ENCODE measurements at regions not wholly inside any gene's neighbourhood (a gene's known extent, or its start where the extent isn't known, plus 50 kb on each side); places are given as distances from the start of the nearest gene placed in this dataset.

DNA sequence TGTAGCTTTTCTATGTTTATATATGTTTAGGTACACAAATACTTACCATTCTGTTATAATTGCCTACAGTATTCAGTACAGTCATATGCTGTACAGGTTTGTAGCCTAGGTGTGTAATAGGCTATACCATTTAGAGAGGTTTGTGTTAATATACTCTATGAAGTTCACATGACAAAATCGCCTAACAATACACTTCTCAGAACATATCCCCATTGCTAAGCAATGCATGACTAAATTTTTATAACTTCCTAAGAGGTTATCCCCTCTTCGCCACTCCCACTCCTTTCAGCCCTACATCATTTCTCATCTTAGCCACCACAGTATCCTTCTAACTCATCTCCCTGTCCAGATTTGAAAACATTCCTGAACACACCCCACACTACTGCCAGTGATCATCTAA, 83.7 kb upstream of the ZCCHC13 start:
- TF ChIP-seq TAF1 (IDR thresholded peaks at IDR 0.05; ENCODE audit: borderline replicate concordance, insufficient read depth, low read length), result no peak
- TF ChIP-seq POLR2AphosphoS5 (IDR thresholded peaks at IDR 0.05; ENCODE audit: low read depth, low read length), result no peak
- TF ChIP-seq, protein P1, sequence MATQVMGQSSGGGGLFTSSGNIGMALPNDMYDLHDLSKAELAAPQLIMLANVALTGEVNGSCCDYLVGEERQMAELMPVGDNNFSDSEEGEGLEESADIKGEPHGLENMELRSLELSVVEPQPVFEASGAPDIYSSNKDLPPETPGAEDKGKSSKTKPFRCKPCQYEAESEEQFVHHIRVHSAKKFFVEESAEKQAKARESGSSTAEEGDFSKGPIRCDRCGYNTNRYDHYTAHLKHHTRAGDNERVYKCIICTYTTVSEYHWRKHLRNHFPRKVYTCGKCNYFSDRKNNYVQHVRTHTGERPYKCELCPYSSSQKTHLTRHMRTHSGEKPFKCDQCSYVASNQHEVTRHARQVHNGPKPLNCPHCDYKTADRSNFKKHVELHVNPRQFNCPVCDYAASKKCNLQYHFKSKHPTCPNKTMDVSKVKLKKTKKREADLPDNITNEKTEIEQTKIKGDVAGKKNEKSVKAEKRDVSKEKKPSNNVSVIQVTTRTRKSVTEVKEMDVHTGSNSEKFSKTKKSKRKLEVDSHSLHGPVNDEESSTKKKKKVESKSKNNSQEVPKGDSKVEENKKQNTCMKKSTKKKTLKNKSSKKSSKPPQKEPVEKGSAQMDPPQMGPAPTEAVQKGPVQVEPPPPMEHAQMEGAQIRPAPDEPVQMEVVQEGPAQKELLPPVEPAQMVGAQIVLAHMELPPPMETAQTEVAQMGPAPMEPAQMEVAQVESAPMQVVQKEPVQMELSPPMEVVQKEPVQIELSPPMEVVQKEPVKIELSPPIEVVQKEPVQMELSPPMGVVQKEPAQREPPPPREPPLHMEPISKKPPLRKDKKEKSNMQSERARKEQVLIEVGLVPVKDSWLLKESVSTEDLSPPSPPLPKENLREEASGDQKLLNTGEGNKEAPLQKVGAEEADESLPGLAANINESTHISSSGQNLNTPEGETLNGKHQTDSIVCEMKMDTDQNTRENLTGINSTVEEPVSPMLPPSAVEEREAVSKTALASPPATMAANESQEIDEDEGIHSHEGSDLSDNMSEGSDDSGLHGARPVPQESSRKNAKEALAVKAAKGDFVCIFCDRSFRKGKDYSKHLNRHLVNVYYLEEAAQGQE (IDR thresholded peaks at IDR 0.05; ENCODE audit: insufficient read depth in 1 of 2, low read depth in 2 of 2, low read length in 2 of 2), result no peak
- TF ChIP-seq FOXP2 (optimal IDR thresholded peaks at IDR 0.05; ENCODE audit: borderline replicate concordance, extremely low read depth, extremely low read length, insufficient read depth), result no peak
